Cardiac muscle cell (in vitro differentiated cells and primary cell): ENCODE measurements at regions not wholly inside any gene's neighbourhood (a gene's known extent, or its start where the extent isn't known, plus 50 kb on each side); places are given as distances from the start of the nearest gene placed in this dataset.
"Not testable (repeated sequence)": the region's sequence is repeated elsewhere in the genome, so short reads cannot be mapped to it uniquely, and the experiment has no call there.

Experiments used
- DNase-seq, 2 donors: peaks; one replicate each; pipeline versions ENCODE4 v3.0.0 to v3.0.0-alpha.2; 2010 to 2017; ENCODE audit warnings: low read depth in 1 of 2, low spot score in 1 of 2
- H3K27ac ChIP-seq: fragments of 200-600 bp; sonication (generic); 2 replicates; pipeline ENCODE4 v1.5.1; 2016
- H3K27me3 ChIP-seq: fragments of 200-600 bp; sonication (generic); 2 replicates; pipeline ENCODE4 v1.6.0; 2016; ENCODE audit warnings: control low read depth
- H3K36me3 ChIP-seq: fragments of 200-600 bp; sonication (generic); 2 replicates; pipeline ENCODE4 v1.5.1; 2016; ENCODE audit warnings: control low read depth
- H3K4me1 ChIP-seq: fragments of 200-600 bp; sonication (generic); 2 replicates; pipeline ENCODE4 v1.8.1; 2017; ENCODE audit warnings: low read depth, mild to moderate bottlenecking, mixed run types
- H3K4me3 ChIP-seq: fragments of 200-600 bp; sonication (generic); 2 replicates; pipeline ENCODE4 v1.5.1; 2016; ENCODE audit warnings: mild to moderate bottlenecking
- H3K9me3 ChIP-seq: fragments of 200-600 bp; sonication (generic); 2 replicates; pipeline ENCODE4 v1.5.1; 2017; ENCODE audit warnings: low read depth, mild to moderate bottlenecking, control low read depth
- TF ChIP-seq, protein P1 (sequence below): IDR thresholded peaks from 2 replicates; pipeline ENCODE4 v1.5.1; 2012; ENCODE audit warnings: low read depth, mild to moderate bottlenecking, low read length

GRCh38 chr1:192890134-192890533 is 81.3 kb downstream of the RGS2 start:
- H3K4me3 ChIP-seq: no peak overlapping the region
- TF ChIP-seq, protein P1, sequence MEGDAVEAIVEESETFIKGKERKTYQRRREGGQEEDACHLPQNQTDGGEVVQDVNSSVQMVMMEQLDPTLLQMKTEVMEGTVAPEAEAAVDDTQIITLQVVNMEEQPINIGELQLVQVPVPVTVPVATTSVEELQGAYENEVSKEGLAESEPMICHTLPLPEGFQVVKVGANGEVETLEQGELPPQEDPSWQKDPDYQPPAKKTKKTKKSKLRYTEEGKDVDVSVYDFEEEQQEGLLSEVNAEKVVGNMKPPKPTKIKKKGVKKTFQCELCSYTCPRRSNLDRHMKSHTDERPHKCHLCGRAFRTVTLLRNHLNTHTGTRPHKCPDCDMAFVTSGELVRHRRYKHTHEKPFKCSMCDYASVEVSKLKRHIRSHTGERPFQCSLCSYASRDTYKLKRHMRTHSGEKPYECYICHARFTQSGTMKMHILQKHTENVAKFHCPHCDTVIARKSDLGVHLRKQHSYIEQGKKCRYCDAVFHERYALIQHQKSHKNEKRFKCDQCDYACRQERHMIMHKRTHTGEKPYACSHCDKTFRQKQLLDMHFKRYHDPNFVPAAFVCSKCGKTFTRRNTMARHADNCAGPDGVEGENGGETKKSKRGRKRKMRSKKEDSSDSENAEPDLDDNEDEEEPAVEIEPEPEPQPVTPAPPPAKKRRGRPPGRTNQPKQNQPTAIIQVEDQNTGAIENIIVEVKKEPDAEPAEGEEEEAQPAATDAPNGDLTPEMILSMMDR: no peak
- no peaks in the 10 kb centered on the region for H3K9me3 ChIP-seq
- no peaks in the 10 kb centered on the region for H3K4me1 ChIP-seq
- no peak for DNase-seq
- H3K36me3 ChIP-seq: no peaks in the 10 kb centered on the region
- no peaks in the 10 kb centered on the region for H3K27me3 ChIP-seq
- no peak overlapping the region for H3K27ac ChIP-seq

DNA sequence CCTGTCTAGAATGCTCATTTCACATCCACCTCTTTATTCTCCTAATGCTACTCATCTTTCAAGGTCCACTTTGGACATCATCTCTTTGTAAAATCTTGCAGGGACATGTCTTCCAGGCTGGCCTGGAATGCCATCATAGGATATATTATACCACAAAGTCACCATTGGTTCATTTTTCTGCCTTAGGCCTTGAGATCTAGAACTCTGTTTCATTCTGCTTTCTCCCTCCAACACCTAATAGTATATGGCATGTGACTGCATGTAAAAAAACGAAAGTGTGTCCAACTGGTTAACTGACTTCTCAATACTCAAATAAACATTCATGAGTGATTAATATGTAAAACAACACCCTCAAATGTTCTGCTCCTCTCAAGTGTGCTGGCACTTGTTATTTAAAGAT is 84.1 kb downstream of the RGS2 start:
- no peaks in the 10 kb centered on the region for H3K4me1 ChIP-seq
- H3K27ac ChIP-seq: no peak overlapping the region
- H3K36me3 ChIP-seq: no peaks in the 10 kb centered on the region
- TF ChIP-seq, protein P1: no peak
- H3K4me3 ChIP-seq: no peak overlapping the region
- no peaks in the 10 kb centered on the region for H3K27me3 ChIP-seq
- DNase-seq: no peak
- H3K9me3 ChIP-seq: no peaks in the 10 kb centered on the region

GRCh38 chr1:192895487-192895886 is 86.6 kb downstream of the RGS2 start:
- not testable (repeated sequence) for H3K27ac ChIP-seq, H3K36me3 ChIP-seq, H3K4me1 ChIP-seq, DNase-seq, H3K27me3 ChIP-seq, H3K9me3 ChIP-seq, H3K4me3 ChIP-seq

GRCh38 chr1:192896376-192896775 is 87.5 kb downstream of the RGS2 start:
- Histone ChIP-seq H3K36me3 (no peaks in the 10 kb centered on the region), H3K27me3 (no peaks in the 10 kb centered on the region), H3K4me3 (no peak overlapping the region), H3K27ac (no peak overlapping the region), H3K4me1 (no peaks in the 10 kb centered on the region), H3K9me3 (no peaks in the 10 kb centered on the region)
- no peak for DNase-seq
- TF ChIP-seq, protein P1: no peak

DNA sequence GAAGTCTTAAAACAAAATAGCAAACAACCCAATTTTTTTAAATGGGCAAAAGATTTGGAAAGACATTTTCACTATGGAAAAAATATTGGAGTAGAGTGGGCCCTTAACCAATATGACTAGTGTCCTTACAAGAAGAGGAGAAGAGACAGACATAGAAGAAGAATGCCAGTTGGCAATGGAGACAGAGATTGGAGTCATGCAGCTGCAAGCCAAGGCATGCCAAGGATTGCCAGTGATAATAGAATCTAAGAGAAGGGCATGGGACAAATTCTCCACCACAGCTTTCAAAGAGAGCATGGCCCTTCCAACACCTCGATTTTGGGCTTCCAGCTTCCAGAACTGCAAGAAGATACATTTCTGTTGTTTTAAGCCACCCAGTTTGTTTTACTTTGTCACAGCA is 92.7 kb downstream of the RGS2 start:
- Histone ChIP-seq H3K27ac (no peak overlapping the region), H3K4me1 (no peaks in the 10 kb centered on the region), H3K9me3 (no peaks in the 10 kb centered on the region), H3K27me3 (no peaks in the 10 kb centered on the region), H3K4me3 (no peak overlapping the region), H3K36me3 (no peaks in the 10 kb centered on the region)
- no peak for DNase-seq
- TF ChIP-seq, protein P1: no peak

GRCh38 chr1:192903142-192903541 is 94.3 kb downstream of the RGS2 start:
- H3K27me3 ChIP-seq: no peaks in the 10 kb centered on the region
- no peaks in the 10 kb centered on the region for H3K9me3 ChIP-seq
- no peaks in the 10 kb centered on the region for H3K4me1 ChIP-seq
- no peak overlapping the region for H3K27ac ChIP-seq
- H3K36me3 ChIP-seq: no peaks in the 10 kb centered on the region
- no peak for DNase-seq
- TF ChIP-seq, protein P1: no peak
- no peak overlapping the region for H3K4me3 ChIP-seq
